PC-9 (cell line): ENCODE measurements at regions not wholly inside any gene's neighbourhood (a gene's known extent, or its start where the extent isn't known, plus 50 kb on each side); places are given as distances from the start of the nearest gene placed in this dataset.

ENCODE experiments used
- EZH2 ChIP-seq: fragments of 200-600 bp; sonication (generic); IDR thresholded peaks from 2 replicates; pipeline ENCODE4 v1.8.0; 2017; ENCODE audit warnings: antibody characterized with exemption, low read depth
- TF ChIP-seq, protein P1 (sequence below): fragments of 200-600 bp; sonication (generic); conservative IDR thresholded peaks from 2 replicates; pipeline ENCODE4 v1.6.1; 2017; ENCODE audit warnings: mixed run types, antibody characterized with exemption, mild to moderate bottlenecking, moderate library complexity

GRCh38 chr18:45317948-45318640 is 297.2 kb upstream of the SLC14A2 start:
- TF ChIP-seq EZH2 = no peak
- TF ChIP-seq, protein P1, sequence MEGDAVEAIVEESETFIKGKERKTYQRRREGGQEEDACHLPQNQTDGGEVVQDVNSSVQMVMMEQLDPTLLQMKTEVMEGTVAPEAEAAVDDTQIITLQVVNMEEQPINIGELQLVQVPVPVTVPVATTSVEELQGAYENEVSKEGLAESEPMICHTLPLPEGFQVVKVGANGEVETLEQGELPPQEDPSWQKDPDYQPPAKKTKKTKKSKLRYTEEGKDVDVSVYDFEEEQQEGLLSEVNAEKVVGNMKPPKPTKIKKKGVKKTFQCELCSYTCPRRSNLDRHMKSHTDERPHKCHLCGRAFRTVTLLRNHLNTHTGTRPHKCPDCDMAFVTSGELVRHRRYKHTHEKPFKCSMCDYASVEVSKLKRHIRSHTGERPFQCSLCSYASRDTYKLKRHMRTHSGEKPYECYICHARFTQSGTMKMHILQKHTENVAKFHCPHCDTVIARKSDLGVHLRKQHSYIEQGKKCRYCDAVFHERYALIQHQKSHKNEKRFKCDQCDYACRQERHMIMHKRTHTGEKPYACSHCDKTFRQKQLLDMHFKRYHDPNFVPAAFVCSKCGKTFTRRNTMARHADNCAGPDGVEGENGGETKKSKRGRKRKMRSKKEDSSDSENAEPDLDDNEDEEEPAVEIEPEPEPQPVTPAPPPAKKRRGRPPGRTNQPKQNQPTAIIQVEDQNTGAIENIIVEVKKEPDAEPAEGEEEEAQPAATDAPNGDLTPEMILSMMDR = no peak
